NB4 (cell line): ENCODE measurements at regions not wholly inside any gene's neighbourhood (a gene's known extent, or its start where the extent isn't known, plus 50 kb on each side); places are given as distances from the start of the nearest gene placed in this dataset.

Source experiments
- MYC ChIP-seq: IDR thresholded peaks from 2 replicates; pipeline ENCODE4 v1.6.1; 2011; ENCODE audit warnings: low read depth, low read length
- POLR2A ChIP-seq: IDR thresholded peaks from 2 replicates; pipeline ENCODE4 v1.6.1; 2011; ENCODE audit warnings: mild to moderate bottlenecking; ENCODE audit not compliant: insufficient read length; ENCODE audit errors: extremely low read depth
- TF ChIP-seq, protein P1 (sequence below): IDR thresholded peaks from one replicate; pipeline ENCODE4 v1.5.1; 2012; ENCODE audit warnings: low read depth, low read length

DNA sequence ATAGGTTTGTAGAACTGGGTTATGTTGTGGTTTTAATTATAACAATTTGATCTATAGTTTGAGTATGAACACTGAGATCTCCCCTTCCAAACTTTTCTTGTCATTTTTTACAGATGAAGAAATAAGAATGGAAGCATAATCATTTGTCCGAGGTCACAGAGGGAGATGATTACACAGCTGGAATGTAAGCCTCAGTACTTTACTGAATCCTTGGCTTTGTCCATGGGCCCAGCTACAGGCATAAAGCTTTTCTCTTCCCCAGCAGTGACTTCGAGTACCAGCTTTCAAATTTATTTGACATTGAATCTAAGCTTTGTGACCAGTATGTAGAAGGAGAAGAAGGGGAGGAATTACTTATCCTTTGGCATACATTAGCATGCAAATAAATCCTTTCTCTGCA, 80.9 kb upstream of the DCBLD2 start:
- TF ChIP-seq, protein P1, sequence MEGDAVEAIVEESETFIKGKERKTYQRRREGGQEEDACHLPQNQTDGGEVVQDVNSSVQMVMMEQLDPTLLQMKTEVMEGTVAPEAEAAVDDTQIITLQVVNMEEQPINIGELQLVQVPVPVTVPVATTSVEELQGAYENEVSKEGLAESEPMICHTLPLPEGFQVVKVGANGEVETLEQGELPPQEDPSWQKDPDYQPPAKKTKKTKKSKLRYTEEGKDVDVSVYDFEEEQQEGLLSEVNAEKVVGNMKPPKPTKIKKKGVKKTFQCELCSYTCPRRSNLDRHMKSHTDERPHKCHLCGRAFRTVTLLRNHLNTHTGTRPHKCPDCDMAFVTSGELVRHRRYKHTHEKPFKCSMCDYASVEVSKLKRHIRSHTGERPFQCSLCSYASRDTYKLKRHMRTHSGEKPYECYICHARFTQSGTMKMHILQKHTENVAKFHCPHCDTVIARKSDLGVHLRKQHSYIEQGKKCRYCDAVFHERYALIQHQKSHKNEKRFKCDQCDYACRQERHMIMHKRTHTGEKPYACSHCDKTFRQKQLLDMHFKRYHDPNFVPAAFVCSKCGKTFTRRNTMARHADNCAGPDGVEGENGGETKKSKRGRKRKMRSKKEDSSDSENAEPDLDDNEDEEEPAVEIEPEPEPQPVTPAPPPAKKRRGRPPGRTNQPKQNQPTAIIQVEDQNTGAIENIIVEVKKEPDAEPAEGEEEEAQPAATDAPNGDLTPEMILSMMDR = no peak
- TF ChIP-seq POLR2A (no peak), MYC (no peak)
